ENCODE measurements at regions not wholly inside any gene's neighbourhood (a gene's known extent, or its start where the extent isn't known, plus 50 kb on each side); places are given as distances from the start of the nearest gene placed in this dataset.

DNA sequence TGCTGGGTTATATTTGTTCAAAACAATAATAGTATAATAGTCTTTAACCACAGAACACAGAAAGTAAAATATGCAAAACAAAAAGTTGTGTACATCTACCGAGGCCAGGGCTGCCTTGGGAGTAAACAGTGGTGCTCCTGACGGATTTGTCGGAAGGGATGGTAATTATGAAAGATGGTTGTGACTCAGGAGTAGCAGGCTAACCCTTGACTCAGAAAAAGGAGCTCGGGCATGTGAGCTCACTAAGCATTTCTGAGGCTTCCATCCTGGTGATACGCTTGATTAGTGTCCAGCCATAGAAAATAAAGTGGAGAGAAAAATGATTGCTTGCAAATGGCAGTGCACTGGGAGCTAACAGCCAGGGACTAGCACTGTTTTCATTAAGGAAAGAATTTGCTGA is 53.2 kb upstream of the SPANXB1 start (continued):
- TF ChIP-seq GLIS2 (tag by site-specific recombination; IDR thresholded peaks at IDR 0.05): no peak
- no peak for TF ChIP-seq ZNF335 (tag by site-specific recombination; conservative IDR thresholded peaks at IDR 0.05)
- TF ChIP-seq ZNF571 (tag by site-specific recombination; IDR thresholded peaks at IDR 0.05): no peak
- TF ChIP-seq, protein P1, sequence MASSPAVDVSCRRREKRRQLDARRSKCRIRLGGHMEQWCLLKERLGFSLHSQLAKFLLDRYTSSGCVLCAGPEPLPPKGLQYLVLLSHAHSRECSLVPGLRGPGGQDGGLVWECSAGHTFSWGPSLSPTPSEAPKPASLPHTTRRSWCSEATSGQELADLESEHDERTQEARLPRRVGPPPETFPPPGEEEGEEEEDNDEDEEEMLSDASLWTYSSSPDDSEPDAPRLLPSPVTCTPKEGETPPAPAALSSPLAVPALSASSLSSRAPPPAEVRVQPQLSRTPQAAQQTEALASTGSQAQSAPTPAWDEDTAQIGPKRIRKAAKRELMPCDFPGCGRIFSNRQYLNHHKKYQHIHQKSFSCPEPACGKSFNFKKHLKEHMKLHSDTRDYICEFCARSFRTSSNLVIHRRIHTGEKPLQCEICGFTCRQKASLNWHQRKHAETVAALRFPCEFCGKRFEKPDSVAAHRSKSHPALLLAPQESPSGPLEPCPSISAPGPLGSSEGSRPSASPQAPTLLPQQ (tag by site-specific recombination; IDR thresholded peaks at IDR 0.05): no peak
